ENCODE measurements at regions not wholly inside any gene's neighbourhood (a gene's known extent, or its start where the extent isn't known, plus 50 kb on each side); places are given as distances from the start of the nearest gene placed in this dataset.

GRCh38 chr12:105704787-105705186, 374.3 kb downstream of the C12orf75 start:
- no peak for DNase-seq (ENCODE audit: low spot score)
- no peak for FAIRE-seq
- CTCF ChIA-PET (ENCODE audit: low intra/inter-chr PET ratio, low total read pairs) = interaction anchor here (1.4 to 2.0 kb wide), 2 partner anchors 431 to 444 kb away, joined by 8 to 10 read pairs; no protein-coding TSS in a partner anchor
- no peaks in the 10 kb centered on the region for H3K4me1 ChIP-seq (ENCODE audit: insufficient read depth, low read length)
- H3K4me3 ChIP-seq (replicated peaks in 1 of 3; ENCODE audit: insufficient read depth in 1 of 3, low read depth in 2 of 3, low read length in 3 of 3) = no peak overlapping the region
- no peak overlapping the region for H3K27ac ChIP-seq (ENCODE audit: extremely low read length, insufficient read depth, low read length)
- no TSS peak for BruUV-seq (replicated peaks)
- in situ Hi-C loops (cut with HindIII; ENCODE audit: extremely low pct_ligation_motif_present, low pct_unique_long_range_greater_than_20kb) = loop anchor here (5.0 kb wide), 1 partner anchor 428 kb away; no protein-coding TSS in a partner anchor
- no peak overlapping the region for H3K9ac ChIP-seq (ENCODE audit: insufficient read depth, low read depth, low read length)
- H3K36me3 ChIP-seq (replicated peaks in 1 of 2; ENCODE audit: control insufficient read depth in 1 of 2, insufficient read depth in 2 of 2, low read length in 2 of 2) = no peaks in the 10 kb centered on the region
- no peak for ATAC-seq
- H3K27me3 ChIP-seq (ENCODE audit: control insufficient read depth in 1 of 2, insufficient read depth in 2 of 2, low read length in 2 of 2) = 0 out of 5 replicates have a peak, but pooled peaks cover 1 to 4% of the 10 kb centered on the region in 2 experiments
- TF ChIP-seq TP53 (CRISPR knock-in tag; conservative IDR thresholded peaks at IDR 0.05) (no peak), RAD21 (CRISPR knock-in tag; IDR thresholded peaks at IDR 0.05) (no peak), DNMT3B (CRISPR knock-in tag; conservative IDR thresholded peaks at IDR 0.05) (no peak), RFX5 (IDR thresholded peaks at IDR 0.05; ENCODE audit: low read depth, low read length) (no peak), NONO (IDR thresholded peaks at IDR 0.05) (no peak), NONO (CRISPR knock-in tag; conservative IDR thresholded peaks at IDR 0.05) (no peak), JUNB (CRISPR knock-in tag; IDR thresholded peaks at IDR 0.05; ENCODE audit: borderline replicate concordance) (no peak), ZNF850 (CRISPR knock-in tag; conservative IDR thresholded peaks at IDR 0.05) (no peak), LBX2 (CRISPR knock-in tag; IDR thresholded peaks at IDR 0.05; ENCODE audit: borderline replicate concordance) (no peak), SYNCRIP (IDR thresholded peaks at IDR 0.05; ENCODE audit: insufficient read depth, low read depth, low read length) (no peak), POLR2G (IDR thresholded peaks at IDR 0.05; ENCODE audit: low read depth, low read length) (no peak), DPF2 (CRISPR knock-in tag; IDR thresholded peaks at IDR 0.05; ENCODE audit: borderline replicate concordance, low read depth) (no peak), SP140L (CRISPR knock-in tag; IDR thresholded peaks at IDR 0.05; ENCODE audit: borderline replicate concordance) (no peak), MED1 (CRISPR knock-in tag; IDR thresholded peaks at IDR 0.05) (no peak), TARDBP (CRISPR knock-in tag; IDR thresholded peaks at IDR 0.05) (no peak), TSC22D2 (CRISPR knock-in tag; IDR thresholded peaks at IDR 0.05; ENCODE audit: borderline replicate concordance) (no peak), MAF1 (CRISPR knock-in tag; IDR thresholded peaks at IDR 0.05; ENCODE audit: borderline replicate concordance) (no peak), PHF20 (CRISPR knock-in tag; IDR thresholded peaks at IDR 0.05) (no peak), AKAP8 (CRISPR knock-in tag; IDR thresholded peaks at IDR 0.05) (no peak), ZBTB14 (CRISPR knock-in tag; IDR thresholded peaks at IDR 0.05) (no peak), NAIF1 (CRISPR knock-in tag; IDR thresholded peaks at IDR 0.05; ENCODE audit: borderline replicate concordance) (no peak)
- intact Hi-C loops (cut with micrococcal nuclease; ENCODE audit: unreplicated experiment) = loop anchor here (1.0 kb wide), 1 partner anchor 432 kb away; no protein-coding TSS in a partner anchor
- POLR2A ChIA-PET = no interaction called here
- no peak overlapping the region for H3K4me2 ChIP-seq (ENCODE audit: low read depth, low read length)
- no peaks in the 10 kb centered on the region for H4K20me1 ChIP-seq (ENCODE audit: insufficient read depth, low read length)
- H3K79me2 ChIP-seq (ENCODE audit: insufficient read depth, low read length) = no peaks in the 10 kb centered on the region
- H3K9me3 ChIP-seq (ENCODE audit: low read length) = no peaks in the 10 kb centered on the region
- H2AFZ ChIP-seq (ENCODE audit: low read length) = no peak overlapping the region
- 0% methylated on average over 3 of the region's 6 CpGs for WGBS (ENCODE audit: low lambda C conversion rate)
